GM18873 (cell line): ENCODE measurements at regions not wholly inside any gene's neighbourhood (a gene's known extent, or its start where the extent isn't known, plus 50 kb on each side); places are given as distances from the start of the nearest gene placed in this dataset.

Experiments used
- ATAC-seq: cut with Tn5 transposase; IDR thresholded peaks from one replicate; pipeline ENCODE4 v1.9.1; 2021; ENCODE audit warnings: mild to moderate bottlenecking, moderate library complexity, moderate number of reproducible peaks; ENCODE audit not compliant: unreplicated experiment, low FRiP score

DNA sequence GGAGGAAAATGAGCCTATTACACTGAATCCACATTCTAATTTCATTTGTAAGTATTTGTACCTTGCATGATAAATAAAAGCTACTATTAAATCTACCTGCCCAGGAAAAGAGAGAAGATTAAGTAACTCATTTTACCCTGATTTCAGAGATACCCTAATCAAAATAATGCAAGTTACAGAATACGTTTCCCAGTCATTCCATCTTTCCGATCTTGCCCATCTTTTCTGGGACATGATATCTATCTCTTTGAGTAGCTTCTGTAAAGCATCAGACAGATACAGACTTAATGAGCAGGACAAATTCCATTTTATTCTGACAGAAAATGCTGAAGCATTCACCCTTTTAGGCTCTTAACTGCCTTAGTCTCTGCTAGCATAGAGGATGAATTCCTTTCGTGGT lies 56.6 kb downstream of the SPRY2 start:
- no peak for ATAC-seq

DNA sequence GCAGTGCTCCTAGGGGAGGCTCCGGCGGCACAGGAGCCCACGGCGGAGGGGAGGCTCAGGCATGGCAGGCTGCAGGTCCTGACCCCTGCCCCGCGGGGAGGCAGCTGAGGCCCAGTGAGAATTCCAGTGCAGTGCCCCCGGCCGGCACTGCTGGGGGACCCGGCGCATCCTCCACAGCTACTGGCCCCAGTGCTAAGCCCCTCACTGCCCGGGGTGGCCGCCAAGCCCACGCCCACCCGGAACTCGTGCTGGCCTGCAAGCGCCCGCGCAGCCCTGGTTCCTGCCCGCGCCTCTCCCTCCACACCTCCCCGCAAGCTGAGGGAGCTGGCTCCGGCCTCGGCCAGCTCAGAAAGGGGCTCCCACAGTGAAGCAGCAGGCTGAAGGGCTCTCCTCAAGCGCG lies 62.2 kb downstream of the SPRY2 start:
- ATAC-seq, result no peak

DNA sequence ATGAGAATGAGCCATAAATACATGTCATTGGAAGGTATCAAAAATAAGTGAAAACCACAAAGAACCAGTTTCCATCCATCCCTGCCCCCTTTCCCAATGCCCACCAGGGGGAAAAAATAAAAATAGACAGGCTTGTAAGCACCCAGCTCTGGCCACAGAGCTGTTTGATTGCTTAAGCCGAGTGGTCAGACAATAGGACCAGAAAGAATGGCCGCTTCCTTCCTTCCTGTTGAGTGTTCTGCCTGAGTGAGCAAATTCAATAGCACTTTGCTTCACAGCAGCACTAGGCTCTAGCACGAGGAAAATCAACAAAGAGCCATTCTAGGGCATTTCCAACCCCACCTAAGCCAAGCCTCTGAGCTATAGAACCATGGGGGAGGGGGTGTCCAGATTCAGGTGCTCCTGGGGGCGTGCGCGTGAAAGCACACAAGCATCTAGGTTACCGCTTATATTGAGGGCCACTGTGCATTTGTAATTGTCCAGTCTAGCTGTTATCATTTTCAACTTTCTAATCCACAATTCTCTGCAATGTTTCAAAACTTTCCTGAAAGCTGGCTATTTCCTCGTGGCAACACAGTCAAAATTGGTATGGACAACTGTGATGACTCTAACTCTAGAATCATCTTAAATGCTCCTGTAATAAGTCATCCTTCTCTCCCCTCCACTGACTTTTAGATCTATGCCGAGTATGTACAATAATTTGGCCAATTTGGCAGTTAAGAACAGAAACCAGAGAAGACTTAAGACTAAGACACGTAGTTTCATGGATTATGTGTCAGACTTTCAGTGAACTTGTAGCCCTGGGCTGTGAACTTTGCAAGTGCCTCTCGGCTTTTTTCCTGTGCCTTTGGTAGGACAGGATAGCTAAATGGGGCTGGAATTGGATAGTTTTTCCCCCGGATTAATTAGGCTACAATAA lies 64.3 kb downstream of the SPRY2 start:
- ATAC-seq, result no peak

DNA sequence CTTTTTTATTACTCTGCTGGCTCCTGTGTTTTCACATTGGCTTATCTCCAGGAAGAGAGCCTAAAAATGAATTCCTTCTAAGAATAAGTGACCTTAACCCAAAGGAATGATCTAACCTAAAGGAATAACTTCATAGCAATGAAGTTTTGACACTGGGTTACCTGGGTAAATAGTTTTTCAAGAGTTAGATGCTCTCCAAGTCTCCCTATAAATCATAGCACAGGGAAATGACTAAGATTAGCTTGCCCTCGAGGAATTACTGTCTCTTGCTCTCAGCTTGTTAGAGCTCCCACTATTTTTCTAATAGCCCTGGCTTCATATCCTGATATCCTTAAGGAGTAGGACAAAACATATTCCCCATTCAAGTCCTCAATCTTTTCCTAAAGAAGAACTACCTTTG lies 66.3 kb downstream of the SPRY2 start:
- ATAC-seq, result no peak

DNA sequence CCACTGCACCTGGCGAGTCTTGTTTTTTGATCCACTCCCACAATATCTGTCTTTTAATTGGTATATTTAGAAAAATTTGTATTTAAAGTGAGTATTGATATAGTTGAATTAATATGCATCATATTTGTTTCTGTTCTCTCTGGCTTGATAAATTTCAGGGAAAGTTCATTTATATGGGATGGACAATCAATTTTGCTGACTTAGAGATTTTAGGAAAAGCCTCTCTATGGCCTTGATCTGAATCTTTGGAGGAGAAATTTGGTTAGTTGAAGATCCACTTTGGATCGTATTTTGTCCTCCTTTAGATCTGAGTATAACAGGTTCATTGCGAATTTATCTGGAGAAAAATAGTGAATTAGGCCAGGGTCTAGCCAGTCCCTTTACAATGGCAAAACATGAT lies 67.2 kb downstream of the SPRY2 start:
- ATAC-seq, result no peak

DNA sequence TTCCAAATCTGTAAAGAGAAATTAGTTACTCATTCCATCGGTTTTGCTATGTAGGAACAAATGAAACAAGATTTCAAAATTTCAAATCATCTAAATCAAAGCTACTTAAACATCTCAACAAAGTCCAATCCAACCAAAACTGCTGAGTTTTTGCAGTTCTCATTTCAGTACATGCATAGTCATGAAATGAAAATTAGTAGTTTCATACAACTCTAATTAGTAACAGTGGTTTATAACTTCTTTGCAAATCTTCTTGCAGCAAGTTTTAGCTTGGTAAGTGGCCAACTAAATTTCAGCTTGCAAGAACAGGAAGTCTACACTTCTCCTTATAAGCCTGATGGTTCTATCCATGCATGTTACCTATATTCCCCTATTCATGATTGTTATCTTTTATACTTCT lies 75.6 kb downstream of the SPRY2 start:
- ATAC-seq, result no peak

GRCh38 chr13:80263745-80264513 lies 77.0 kb downstream of the SPRY2 start:
- ATAC-seq, result no peak

DNA sequence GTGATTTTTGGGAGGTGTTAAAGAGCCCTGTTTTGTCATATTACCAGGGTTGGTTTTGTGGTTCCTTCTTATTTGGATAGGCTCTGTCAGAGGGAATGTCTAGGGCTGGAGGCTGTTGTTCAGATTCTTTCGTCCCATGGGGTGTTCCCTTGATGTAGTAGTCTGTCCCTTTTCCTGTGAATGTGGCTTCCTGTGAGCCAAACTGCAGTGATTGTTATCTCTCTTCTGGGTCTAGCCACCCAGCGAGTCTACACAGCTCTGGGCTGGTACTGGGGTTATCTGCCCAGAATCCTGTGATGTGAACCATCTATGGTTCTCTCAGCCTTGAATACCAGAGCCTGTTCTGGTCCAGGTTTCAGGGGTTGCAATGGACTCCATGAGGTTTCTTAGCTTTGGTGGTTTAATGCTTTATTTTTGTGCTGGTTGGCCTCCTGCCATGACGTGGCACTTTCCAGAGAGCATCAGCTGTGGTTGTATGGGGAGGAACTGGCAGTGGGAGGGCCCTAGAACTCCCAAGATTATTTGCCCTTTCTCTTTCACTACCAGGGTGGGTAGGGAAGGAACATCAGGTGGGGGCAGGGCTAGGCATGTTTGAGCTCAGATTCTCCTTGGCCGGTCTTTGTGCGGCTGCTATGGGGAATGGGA lies 78.8 kb downstream of the SPRY2 start:
- ATAC-seq, result no peak

DNA sequence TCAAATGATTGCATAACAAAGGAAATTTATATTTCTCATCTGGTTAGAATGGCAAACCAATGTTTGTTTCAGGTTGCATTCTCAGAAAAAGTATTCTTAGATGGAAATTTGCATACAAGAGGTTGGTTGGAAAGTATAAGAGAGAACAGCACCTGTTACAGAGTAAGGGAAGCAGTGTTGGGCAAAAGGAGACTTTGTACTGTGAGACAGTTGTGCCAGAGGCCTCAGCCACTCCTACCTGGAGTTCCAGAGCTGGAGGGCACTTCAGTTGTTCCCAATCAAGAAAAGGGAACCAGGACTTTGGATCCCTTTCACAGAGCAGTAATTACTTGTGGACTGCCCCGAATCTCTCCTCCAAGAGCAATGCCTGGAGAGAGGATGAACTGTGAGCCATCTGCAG lies 81.8 kb downstream of the SPRY2 start:
- ATAC-seq, result no peak

- ATAC-seq, result peak; percentile 77
These were observed 84.5 kb downstream of the SPRY2 start for GRCh38 chr13:80256352-80256932.

- ATAC-seq, result no peak
These were observed 85.0 kb downstream of the SPRY2 start for GRCh38 chr13:80255946-80256345.

DNA sequence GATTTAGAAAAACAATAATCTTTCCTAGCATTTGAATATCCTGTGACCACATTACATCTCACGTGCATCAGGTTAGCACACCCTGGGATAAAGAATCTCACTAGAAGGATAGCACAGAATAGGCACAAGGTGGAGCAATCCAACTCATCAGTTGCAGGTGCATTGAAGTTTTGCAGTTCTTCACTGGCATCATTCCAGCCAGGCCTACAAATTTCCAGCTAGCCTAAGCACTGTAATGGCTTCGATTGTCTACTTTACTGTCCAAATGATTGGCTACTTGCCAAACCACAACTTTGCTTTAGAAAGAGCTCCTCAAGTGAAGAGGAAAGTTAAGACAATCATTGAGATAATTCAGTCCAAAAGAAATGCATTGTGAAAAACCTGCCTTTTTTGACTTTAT lies 89.5 kb downstream of the SPRY2 start:
- no peak for ATAC-seq

- ATAC-seq, result no peak
These were observed 90.6 kb downstream of the SPRY2 start for GRCh38 chr13:80250213-80250810.

DNA sequence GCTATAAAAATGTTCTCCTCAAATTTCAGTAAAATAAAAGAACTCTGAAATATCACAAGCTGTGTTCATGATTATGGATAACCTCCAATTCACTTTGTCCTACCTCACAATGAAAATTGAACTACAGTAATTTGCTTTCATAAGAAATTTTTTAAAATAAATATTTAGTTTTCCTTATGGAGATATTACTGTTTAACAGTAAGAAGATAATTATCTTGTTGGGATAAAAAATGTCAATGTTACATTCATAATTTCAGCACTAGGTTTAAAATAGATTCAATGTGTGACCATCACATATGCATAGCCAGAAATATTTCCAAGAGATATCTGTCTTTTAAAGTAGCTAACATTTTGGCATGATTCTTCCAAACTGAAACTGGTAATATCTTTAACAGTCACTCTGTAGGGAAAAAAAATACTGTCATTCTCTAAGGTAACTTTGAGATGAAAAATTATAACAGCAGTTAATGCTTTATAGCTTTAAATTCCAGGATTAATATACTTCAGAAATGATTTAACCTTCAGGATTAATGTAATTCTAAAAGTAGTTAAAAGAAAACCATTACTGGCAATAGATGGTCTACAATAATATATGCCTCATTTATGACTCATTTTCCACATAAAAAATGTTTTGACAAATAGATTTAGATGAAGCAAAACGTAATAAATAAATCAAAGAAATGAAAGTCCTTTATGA lies 91.3 kb downstream of the SPRY2 start:
- ATAC-seq, result no peak

- ATAC-seq, result no peak
These were observed 95.7 kb downstream of the SPRY2 start for GRCh38 chr13:80245162-80245733.

- ATAC-seq, result no peak
These were observed 96.4 kb downstream of the SPRY2 start for GRCh38 chr13:80244574-80244973.

DNA sequence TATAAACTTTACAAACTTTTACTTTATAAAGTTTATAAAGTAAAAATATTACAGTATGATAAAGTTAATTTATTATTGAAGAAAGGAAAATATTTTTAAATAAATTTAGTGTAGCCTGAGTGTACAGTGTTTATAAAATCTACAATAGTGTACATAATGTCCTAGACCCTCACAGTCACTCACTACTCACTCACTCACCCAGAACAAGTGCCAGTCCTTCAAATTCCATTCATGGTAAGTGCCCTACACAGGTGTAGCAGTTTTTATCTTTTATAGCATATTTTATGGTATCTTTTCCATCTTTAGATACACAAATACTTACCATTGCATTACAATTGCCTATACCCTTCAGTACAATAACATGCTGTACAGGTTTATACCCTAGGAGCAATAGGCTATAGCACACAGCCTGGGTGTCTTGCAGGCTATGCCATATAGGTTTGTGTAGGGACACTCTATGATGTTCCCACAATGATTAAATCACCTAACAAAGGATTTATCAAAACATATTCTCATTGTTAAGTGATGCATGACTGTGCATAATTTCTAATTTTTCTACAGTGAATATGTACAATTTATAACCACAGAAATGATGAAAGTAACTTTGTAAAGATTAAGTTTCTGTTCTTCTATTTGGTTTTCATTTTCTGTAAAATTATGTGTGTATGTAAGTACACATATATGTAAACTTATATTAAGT lies 98.0 kb downstream of the SPRY2 start:
- no peak for ATAC-seq

DNA sequence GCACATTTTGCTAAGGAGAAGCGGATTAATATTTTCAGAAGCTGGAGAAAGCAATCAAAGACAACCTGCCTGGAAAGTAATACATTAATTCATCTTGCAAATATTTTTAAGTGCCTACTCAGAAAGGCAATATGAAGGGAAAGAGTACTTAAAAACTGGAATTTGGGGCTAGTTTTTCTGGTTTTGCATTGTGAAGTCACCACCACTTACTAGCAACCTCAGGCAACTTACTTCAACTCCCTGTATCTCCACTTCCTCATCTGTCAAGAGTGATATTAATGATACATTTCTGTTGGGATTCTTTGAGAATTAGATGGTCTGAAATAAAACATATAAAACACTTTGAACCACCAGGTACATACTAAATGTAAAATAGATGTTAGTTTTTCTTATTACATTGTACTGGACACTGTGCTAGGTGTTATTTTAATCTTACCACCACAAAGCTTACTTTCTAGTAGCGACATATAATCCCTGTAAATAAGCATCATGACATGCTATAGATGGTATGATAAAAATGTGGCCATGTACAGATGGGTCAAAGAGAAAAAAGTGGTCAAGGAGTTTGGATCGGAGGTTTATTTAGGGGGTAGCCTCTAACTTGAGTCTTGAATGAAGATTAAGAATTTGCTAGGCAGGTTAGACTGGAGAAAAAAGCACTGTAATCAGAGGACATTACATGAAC lies 101.2 kb downstream of the SPRY2 start:
- ATAC-seq, result no peak
